ENCODE measurements at regions not wholly inside any gene's neighbourhood (a gene's known extent, or its start where the extent isn't known, plus 50 kb on each side); places are given as distances from the start of the nearest gene placed in this dataset.

DNA sequence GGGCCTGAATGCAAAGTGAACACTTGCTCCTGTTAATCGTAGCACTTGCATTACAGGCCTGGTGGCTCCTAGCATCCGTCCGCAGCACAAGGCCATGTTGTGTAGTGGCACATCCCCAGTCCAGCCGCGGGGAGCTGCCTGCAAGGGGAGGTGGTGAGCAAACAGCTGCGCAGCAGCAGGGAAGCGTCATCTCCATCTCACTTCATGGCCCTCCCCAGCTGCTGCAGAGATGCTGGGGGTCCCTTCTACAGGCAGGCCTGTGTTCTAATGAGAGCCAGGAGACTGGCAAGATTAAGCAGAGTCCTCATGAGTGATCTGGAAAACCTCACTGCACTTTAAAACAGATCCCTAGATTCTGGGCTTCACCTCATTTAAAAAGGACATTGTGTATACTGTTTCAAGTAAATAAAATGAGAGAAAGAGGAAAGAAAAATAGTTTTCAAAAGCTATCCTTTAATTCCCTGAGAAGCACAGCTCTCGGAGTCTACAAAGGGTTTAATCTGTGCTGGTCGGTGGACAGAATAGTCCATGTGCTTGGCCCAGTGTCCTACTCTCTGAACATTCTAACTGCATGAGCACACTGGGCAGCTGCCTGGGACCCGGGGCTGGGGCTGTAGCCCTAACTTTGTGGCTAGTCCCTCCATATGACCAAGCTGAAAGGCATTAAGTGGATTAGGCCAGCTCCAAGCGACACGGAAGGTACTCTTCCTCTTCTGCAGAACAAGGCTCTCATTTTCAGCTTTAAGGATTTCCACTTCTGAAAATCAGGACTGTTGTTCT lies 125.8 kb downstream of the LY86 start:
- no peak overlapping the region for H3K4ac ChIP-seq (ENCODE audit: low read depth, low read length)
- no peak overlapping the region for H2BK15ac ChIP-seq (ENCODE audit: low read depth, low read length)
- H3K79me1 ChIP-seq (ENCODE audit: insufficient read depth, low read depth, low read length, poor library complexity, severe bottlenecking): no peaks in the 10 kb centered on the region
- H3K9me3 ChIP-seq (ENCODE audit: control insufficient read depth, low read depth, low read length): no peaks in the 10 kb centered on the region
- H3K27ac Mint-ChIP-seq: no peak overlapping the region; a peak in 1 of 7 replicates
- H3K14ac ChIP-seq (ENCODE audit: insufficient read depth, low read length): no peak overlapping the region
- no peaks in the 10 kb centered on the region for H3K27me3 ChIP-seq (ENCODE audit: insufficient read depth, low read length)
- peaks cover 8% of the 10 kb centered on the region for H3K27me3 Mint-ChIP-seq (ENCODE audit: low read depth)
- no peak overlapping the region for H3K9ac ChIP-seq (ENCODE audit: extremely low read depth, insufficient read length, low read length)
- H3K18ac ChIP-seq (ENCODE audit: insufficient read length, low read depth, low read length): no peak overlapping the region
- H4K91ac ChIP-seq (ENCODE audit: insufficient read length, low read depth, low read length): no peak overlapping the region
- H4K8ac ChIP-seq (replicated peaks; ENCODE audit: insufficient read length, low read depth, low read length): no peak overlapping the region
- H3K27ac ChIP-seq (ENCODE audit: insufficient read length, low read depth, low read length): no peak overlapping the region
- WGBS (ENCODE audit: extremely low coverage, insufficient read length, low lambda C conversion rate): no CpG with 5 or more reads among the region's 12 CpGs
- no peak overlapping the region for H2BK12ac ChIP-seq (ENCODE audit: insufficient read length, low read depth, low read length)
- no peak for DNase-seq
- no peak overlapping the region for H4K5ac ChIP-seq (ENCODE audit: insufficient read length, low read depth, low read length)
- no peaks in the 10 kb centered on the region for H3K79me2 ChIP-seq (ENCODE audit: insufficient read depth, low read length)
- no peak overlapping the region for H3K23ac ChIP-seq (ENCODE audit: insufficient read length, low read depth, low read length)
- peaks cover 3% of the 10 kb centered on the region; the same call in 1 of the 2 replicates for H3K4me1 ChIP-seq (ENCODE audit: insufficient read depth, low read length)
- H2BK5ac ChIP-seq (ENCODE audit: insufficient read length, low read length): no peak overlapping the region
- H2AFZ ChIP-seq (ENCODE audit: low read length): no peak overlapping the region
- no peaks in the 10 kb centered on the region; a peak in 1 of 7 replicates for H3K36me3 Mint-ChIP-seq (ENCODE audit: insufficient read depth in 1 of 3, low read depth in 3 of 3)
- H3K9me3 Mint-ChIP-seq: no peaks in the 10 kb centered on the region
- H3K4me2 ChIP-seq (ENCODE audit: insufficient read depth, insufficient read length, low read length): no peak overlapping the region
- H3K23me2 ChIP-seq (ENCODE audit: insufficient read length, low read depth, low read length, poor library complexity, severe bottlenecking): no peaks in the 10 kb centered on the region
- no peak overlapping the region for H3T11ph ChIP-seq (ENCODE audit: low read length)
- no peak overlapping the region for H3K56ac ChIP-seq (ENCODE audit: insufficient read length, low read depth, low read length)
- peaks cover 31 to 38% of the 10 kb centered on the region in 2 experiments for H3K4me1 Mint-ChIP-seq
- no peak overlapping the region for H2AK5ac ChIP-seq (ENCODE audit: insufficient read length, low read length)
- H3K4me3 Mint-ChIP-seq: no peak overlapping the region
- no peak overlapping the region for H2BK20ac ChIP-seq (ENCODE audit: low read depth, low read length, poor library complexity, severe bottlenecking)
- no peaks in the 10 kb centered on the region for H4K20me1 ChIP-seq (ENCODE audit: control insufficient read depth, insufficient read depth, insufficient read length)
- H2BK120ac ChIP-seq (ENCODE audit: low read depth, low read length, poor library complexity, severe bottlenecking): no peak overlapping the region
- TF ChIP-seq, protein P1, sequence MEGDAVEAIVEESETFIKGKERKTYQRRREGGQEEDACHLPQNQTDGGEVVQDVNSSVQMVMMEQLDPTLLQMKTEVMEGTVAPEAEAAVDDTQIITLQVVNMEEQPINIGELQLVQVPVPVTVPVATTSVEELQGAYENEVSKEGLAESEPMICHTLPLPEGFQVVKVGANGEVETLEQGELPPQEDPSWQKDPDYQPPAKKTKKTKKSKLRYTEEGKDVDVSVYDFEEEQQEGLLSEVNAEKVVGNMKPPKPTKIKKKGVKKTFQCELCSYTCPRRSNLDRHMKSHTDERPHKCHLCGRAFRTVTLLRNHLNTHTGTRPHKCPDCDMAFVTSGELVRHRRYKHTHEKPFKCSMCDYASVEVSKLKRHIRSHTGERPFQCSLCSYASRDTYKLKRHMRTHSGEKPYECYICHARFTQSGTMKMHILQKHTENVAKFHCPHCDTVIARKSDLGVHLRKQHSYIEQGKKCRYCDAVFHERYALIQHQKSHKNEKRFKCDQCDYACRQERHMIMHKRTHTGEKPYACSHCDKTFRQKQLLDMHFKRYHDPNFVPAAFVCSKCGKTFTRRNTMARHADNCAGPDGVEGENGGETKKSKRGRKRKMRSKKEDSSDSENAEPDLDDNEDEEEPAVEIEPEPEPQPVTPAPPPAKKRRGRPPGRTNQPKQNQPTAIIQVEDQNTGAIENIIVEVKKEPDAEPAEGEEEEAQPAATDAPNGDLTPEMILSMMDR (conservative IDR thresholded peaks at IDR 0.05): no peak
